ENCODE measurements at regions not wholly inside any gene's neighbourhood (a gene's known extent, or its start where the extent isn't known, plus 50 kb on each side); places are given as distances from the start of the nearest gene placed in this dataset.

GRCh38 chr12:93099792-93100191 lies 170.7 kb upstream of the EEA1 start:
- intact Hi-C loops (cut with micrococcal nuclease) = loop anchor here (5.0 to 10.0 kb wide), 5 partner anchors 112 to 315 kb away; no protein-coding TSS in a partner anchor
- CTCF ChIA-PET = interaction anchor here (0.6 to 3.3 kb wide), 5 partner anchors 112 to 1001 kb away, joined by 3 to 22 read pairs (median 3); no protein-coding TSS in a partner anchor

GRCh38 chr12:93100610-93101009 lies 171.5 kb upstream of the EEA1 start:
- no peaks in the 10 kb centered on the region for H3K9me3 Mint-ChIP-seq
- ATAC-seq (no peak), DNase-seq (no peak)
- H3K4me3 Mint-ChIP-seq = no peak overlapping the region
- POLR2A ChIA-PET = no interaction called here
- intact Hi-C loops (cut with micrococcal nuclease) = no loop called here
- no peaks in the 10 kb centered on the region for H3K27me3 Mint-ChIP-seq
- TF ChIP-seq CTCF (IDR thresholded peaks at IDR 0.05) = no peak
- CTCF ChIA-PET = interaction anchor here (1.1 to 3.3 kb wide), 2 partner anchors 273 to 297 kb away, joined by 3 to 22 read pairs; no protein-coding TSS in a partner anchor
- peaks cover 9% of the 10 kb centered on the region for H3K4me1 Mint-ChIP-seq (ENCODE audit: low read depth)
- no peaks in the 10 kb centered on the region for H3K36me3 Mint-ChIP-seq (ENCODE audit: low read depth)
- H3K27ac Mint-ChIP-seq = no peak overlapping the region

More at GRCh38 chr12:93099792-93100191, 170.7 kb upstream of the EEA1 start:
- Mint-ChIP-seq H3K4me3 (no peak overlapping the region), H3K9me3 (no peaks in the 10 kb centered on the region), H3K4me1 (ENCODE audit: low read depth) (peaks cover 16% of the 10 kb centered on the region), H3K27ac (no peak overlapping the region), H3K36me3 (ENCODE audit: low read depth) (no peaks in the 10 kb centered on the region), H3K27me3 (no peaks in the 10 kb centered on the region)
- ATAC-seq = no peak
- POLR2A ChIA-PET = interaction anchor here (0.6 kb wide), 1 partner anchor 10 kb away, joined by 3 read pairs; no protein-coding TSS in a partner anchor
- no peak for TF ChIP-seq CTCF (IDR thresholded peaks at IDR 0.05)
- no peak for DNase-seq

- ATAC-seq = no peak
- ChIA-PET POLR2A (no interaction called here), CTCF (no interaction called here)
- DNase-seq = no peak
- TF ChIP-seq CTCF (IDR thresholded peaks at IDR 0.05) = no peak
- Mint-ChIP-seq H3K9me3 (no peaks in the 10 kb centered on the region), H3K36me3 (ENCODE audit: low read depth) (no peaks in the 10 kb centered on the region), H3K27ac (no peak overlapping the region), H3K27me3 (no peaks in the 10 kb centered on the region), H3K4me3 (no peak overlapping the region), H3K4me1 (ENCODE audit: low read depth) (peaks cover 9% of the 10 kb centered on the region)
- intact Hi-C loops (cut with micrococcal nuclease) = no loop called here
Observed at GRCh38 chr12:93101367-93101766, 172.3 kb upstream of the EEA1 start.

- Mint-ChIP-seq H3K27ac (no peak overlapping the region), H3K4me3 (no peak overlapping the region), H3K4me1 (ENCODE audit: low read depth) (peaks cover 11% of the 10 kb centered on the region), H3K9me3 (no peaks in the 10 kb centered on the region), H3K36me3 (ENCODE audit: low read depth) (no peaks in the 10 kb centered on the region), H3K27me3 (no peaks in the 10 kb centered on the region)
- CTCF ChIA-PET = no interaction called here
- intact Hi-C loops (cut with micrococcal nuclease) = no loop called here
- DNase-seq (no peak), ATAC-seq (no peak)
- no peak for TF ChIP-seq CTCF (IDR thresholded peaks at IDR 0.05)
- POLR2A ChIA-PET = no interaction called here
Observed at GRCh38 chr12:93102312-93102711, 173.2 kb upstream of the EEA1 start.

- H3K36me3 Mint-ChIP-seq (ENCODE audit: low read depth) = no peaks in the 10 kb centered on the region
- ChIA-PET CTCF (no interaction called here), POLR2A (no interaction called here)
- ATAC-seq = no peak
- no peaks in the 10 kb centered on the region for H3K9me3 Mint-ChIP-seq
- H3K27ac Mint-ChIP-seq = no peak overlapping the region
- H3K4me1 Mint-ChIP-seq (ENCODE audit: low read depth) = peaks cover 11% of the 10 kb centered on the region
- intact Hi-C loops (cut with micrococcal nuclease) = no loop called here
- DNase-seq = no peak
- no peaks in the 10 kb centered on the region for H3K27me3 Mint-ChIP-seq
- H3K4me3 Mint-ChIP-seq = no peak overlapping the region
- no peak for TF ChIP-seq CTCF (IDR thresholded peaks at IDR 0.05)
Observed at GRCh38 chr12:93102744-93103143, 173.6 kb upstream of the EEA1 start.
